Uterus (tissue), 3 donors: ENCODE measurements at regions not wholly inside any gene's neighbourhood (a gene's known extent, or its start where the extent isn't known, plus 50 kb on each side); places are given as distances from the start of the nearest gene placed in this dataset.

Source experiments
- DNase-seq, 2 donors: peaks; one replicate each; pipeline ENCODE4 v3.0.0-alpha.2; 2019 to 2020
- H3K27ac ChIP-seq, 2 donors: fragments of 200-600 bp; sonication (generic); 1 replicate in 1 of 2; 2 replicates in 1 of 2; pipeline ENCODE4 v1.5.1; 2016 to 2018
- H3K27me3 ChIP-seq, 2 donors: fragments of 200-600 bp; sonication (generic); one replicate each; pipeline ENCODE4 v1.5.1; 2018 to 2019; ENCODE audit warnings: control low read depth in 1 of 2
- H3K36me3 ChIP-seq, 2 donors: fragments of 200-600 bp; sonication (generic); one replicate each; pipeline ENCODE4 v1.5.1; 2019; ENCODE audit warnings: control low read depth in 1 of 2
- H3K4me1 ChIP-seq, 2 donors: fragments of 200-600 bp; sonication (generic); one replicate each; pipeline ENCODE4 v1.5.1; 2018 to 2019; ENCODE audit warnings: control low read depth in 1 of 2
- H3K4me3 ChIP-seq, 2 donors: fragments of 200-600 bp; sonication (generic); 1 replicate in 1 of 2; 2 replicates in 1 of 2; pipeline ENCODE4 v1.5.1; 2018 to 2019; ENCODE audit warnings: mild to moderate bottlenecking in 1 of 2
- H3K9me3 ChIP-seq, 2 donors: fragments of 200-600 bp; sonication (generic); one replicate each; pipeline ENCODE4 v1.5.1; 2019; ENCODE audit warnings: control low read depth in 1 of 2
- POLR2A ChIP-seq, 2 donors: fragments of 450-650 bp; IDR thresholded peaks; one replicate each; pipeline ENCODE4 v1.6.1; 2016; ENCODE audit warnings: antibody characterized with exemption in 2 of 2, mild to moderate bottlenecking in 1 of 2, moderate library complexity in 1 of 2
- intact Hi-C: fragments of 100-400 bp; cut with DNase I; formaldehyde crosslinking; loops from one replicate; pipeline ENCODE4 v1.15.1; 2023; ENCODE audit warnings: low total_unique reads
- TF ChIP-seq, protein P1 (sequence below), 4 experiments: fragments of 200-600 bp in 2 of 4; fragments of 450-650 bp in 2 of 4; sonication (generic) in 2 of 4; IDR thresholded peaks; one replicate each; pipeline ENCODE4 v1.5.1; 2016 to 2019; ENCODE audit warnings: antibody characterized with exemption in 4 of 4, mild to moderate bottlenecking in 2 of 4, moderate library complexity in 1 of 4
- donor health status: DM: yes; HTN: yes; CAD: no.

DNA sequence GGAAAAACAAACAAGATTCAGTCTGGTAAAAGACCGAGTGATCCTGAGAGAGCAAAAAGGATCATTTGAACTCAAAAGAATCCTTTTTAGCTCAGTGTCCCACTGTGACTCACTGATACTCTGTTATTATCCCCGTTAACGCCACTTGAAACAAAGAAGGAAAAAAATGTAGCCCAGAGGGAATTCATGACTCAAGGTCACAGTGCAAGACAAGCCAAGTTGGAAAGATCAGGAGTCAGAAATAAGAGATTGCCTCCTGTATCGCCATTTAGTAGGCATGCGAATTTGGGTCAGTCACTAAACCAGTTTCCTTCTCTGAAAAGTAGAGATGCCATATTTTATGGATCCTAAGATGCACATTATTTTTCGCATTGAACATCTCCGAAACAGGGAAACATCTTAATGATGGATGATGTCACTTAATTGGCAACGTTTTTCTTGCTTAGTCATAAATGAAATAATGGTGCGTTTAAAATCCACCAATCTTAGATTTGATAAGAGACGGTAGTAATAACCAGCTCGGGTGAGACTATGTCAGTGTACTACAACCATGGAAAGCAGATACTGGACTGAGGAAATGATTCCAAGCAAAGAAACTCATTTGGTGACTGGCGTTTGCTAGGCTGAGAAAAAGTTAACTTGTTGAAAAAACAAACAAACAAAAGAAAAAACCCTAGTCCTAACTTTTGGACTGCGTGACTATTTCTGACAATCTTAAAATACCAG is 502.0 kb upstream of the CELF2 start:
- no peak overlapping the region for H3K27ac ChIP-seq
- H3K4me3 ChIP-seq: no peak overlapping the region
- intact Hi-C loops: no loop called here
- TF ChIP-seq POLR2A (IDR thresholded peaks at IDR 0.05): no peak
- TF ChIP-seq, protein P1, sequence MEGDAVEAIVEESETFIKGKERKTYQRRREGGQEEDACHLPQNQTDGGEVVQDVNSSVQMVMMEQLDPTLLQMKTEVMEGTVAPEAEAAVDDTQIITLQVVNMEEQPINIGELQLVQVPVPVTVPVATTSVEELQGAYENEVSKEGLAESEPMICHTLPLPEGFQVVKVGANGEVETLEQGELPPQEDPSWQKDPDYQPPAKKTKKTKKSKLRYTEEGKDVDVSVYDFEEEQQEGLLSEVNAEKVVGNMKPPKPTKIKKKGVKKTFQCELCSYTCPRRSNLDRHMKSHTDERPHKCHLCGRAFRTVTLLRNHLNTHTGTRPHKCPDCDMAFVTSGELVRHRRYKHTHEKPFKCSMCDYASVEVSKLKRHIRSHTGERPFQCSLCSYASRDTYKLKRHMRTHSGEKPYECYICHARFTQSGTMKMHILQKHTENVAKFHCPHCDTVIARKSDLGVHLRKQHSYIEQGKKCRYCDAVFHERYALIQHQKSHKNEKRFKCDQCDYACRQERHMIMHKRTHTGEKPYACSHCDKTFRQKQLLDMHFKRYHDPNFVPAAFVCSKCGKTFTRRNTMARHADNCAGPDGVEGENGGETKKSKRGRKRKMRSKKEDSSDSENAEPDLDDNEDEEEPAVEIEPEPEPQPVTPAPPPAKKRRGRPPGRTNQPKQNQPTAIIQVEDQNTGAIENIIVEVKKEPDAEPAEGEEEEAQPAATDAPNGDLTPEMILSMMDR (IDR thresholded peaks at IDR 0.05): no peak
- H3K27me3 ChIP-seq: no peaks in the 10 kb centered on the region
- no peaks in the 10 kb centered on the region for H3K4me1 ChIP-seq
- no peak for DNase-seq
- no peaks in the 10 kb centered on the region for H3K9me3 ChIP-seq
- H3K36me3 ChIP-seq: no peaks in the 10 kb centered on the region

DNA sequence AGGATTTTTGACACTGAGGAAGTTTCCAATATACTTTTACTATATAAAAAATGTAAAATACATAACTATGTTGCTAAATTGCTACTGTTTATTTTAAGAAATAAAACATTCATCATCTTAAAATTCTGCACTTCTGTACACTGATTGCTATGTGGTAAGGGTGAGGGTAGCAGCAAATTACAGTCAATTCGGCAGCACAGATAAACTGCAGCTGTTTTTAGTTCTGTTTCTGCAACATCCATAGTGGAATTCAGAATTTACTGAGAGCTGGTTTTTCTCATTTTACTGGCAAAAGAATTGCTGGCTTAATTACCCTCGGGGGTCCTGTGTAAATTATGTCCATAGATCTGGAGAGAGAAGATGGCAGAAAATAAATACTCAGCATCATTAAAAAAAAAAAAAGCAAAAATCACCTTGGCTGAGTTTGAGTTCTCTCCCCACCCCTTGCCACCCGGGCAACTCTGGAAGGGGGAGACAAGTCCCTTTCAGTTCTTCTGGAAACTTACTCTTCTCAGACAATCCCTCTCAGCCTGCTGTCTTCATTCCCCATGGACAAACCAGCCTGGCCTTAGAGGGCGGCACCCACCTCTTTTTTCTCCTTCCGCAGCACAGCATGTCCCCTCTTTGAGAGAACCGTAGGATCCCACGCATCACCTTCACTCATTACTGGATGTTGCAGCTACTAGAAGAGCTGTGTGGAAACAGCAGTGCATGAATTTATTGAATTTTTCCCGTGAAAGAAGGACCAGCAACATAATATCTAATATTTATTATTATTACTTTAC is 501.1 kb upstream of the CELF2 start:
- intact Hi-C loops: no loop called here
- no peak for DNase-seq

DNA sequence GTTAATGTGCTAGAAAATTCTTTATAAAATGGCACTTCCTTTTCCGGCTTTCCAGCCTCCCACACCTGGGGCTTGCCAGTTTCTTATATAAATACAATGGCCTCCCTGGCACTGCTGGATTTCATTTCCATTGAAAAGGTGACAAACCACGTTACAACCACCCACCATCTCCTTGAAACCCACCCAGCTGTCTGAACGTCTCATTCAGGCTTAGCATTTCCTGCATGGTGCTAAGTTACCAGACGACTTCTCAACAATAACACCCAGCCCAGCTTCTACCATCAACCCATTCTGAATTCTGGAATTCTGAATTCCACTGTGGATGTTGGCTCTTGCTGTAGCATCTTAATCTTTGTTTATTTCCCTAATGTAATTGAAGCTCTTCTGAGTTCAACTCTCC is 499.8 kb upstream of the CELF2 start:
- no peaks in the 10 kb centered on the region for H3K27me3 ChIP-seq
- no peaks in the 10 kb centered on the region for H3K9me3 ChIP-seq

More for the DNA sequence above, 501.1 kb upstream of the CELF2 start:
- H3K27me3 ChIP-seq: no peaks in the 10 kb centered on the region
- TF ChIP-seq, protein P1 (IDR thresholded peaks at IDR 0.05): no peak
- TF ChIP-seq POLR2A (IDR thresholded peaks at IDR 0.05): no peak
- no peak overlapping the region for H3K27ac ChIP-seq
- no peak overlapping the region for H3K4me3 ChIP-seq
- H3K9me3 ChIP-seq: no peaks in the 10 kb centered on the region
- no peaks in the 10 kb centered on the region for H3K4me1 ChIP-seq
- H3K36me3 ChIP-seq: no peaks in the 10 kb centered on the region

DNA sequence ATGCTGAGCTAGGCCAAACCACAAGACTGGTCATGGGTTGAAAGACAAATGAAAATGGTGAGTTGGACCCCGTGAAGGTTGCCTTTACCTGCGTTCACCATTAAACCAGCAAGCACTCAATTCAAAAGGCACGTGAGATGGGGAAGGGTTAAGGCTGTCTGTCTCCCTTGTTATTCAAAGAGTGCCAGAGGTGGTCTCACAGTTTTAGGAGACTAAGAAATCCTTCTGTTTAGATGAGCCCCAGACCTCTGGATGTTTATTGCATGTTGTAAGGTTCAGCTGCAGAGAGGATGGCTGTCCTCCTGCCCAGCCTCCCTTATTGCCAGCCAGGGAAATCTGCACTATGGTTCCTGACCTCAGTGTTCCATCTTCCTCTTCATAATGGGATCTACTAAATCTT is 498.0 kb upstream of the CELF2 start:
- H3K4me1 ChIP-seq: no peaks in the 10 kb centered on the region
- no peaks in the 10 kb centered on the region for H3K9me3 ChIP-seq
- no peaks in the 10 kb centered on the region for H3K27me3 ChIP-seq
- H3K36me3 ChIP-seq: no peaks in the 10 kb centered on the region
- DNase-seq: no peak
- H3K27ac ChIP-seq: no peak overlapping the region
- no peak overlapping the region for H3K4me3 ChIP-seq
- TF ChIP-seq, protein P1 (IDR thresholded peaks at IDR 0.05): no peak
- no peak for TF ChIP-seq POLR2A (IDR thresholded peaks at IDR 0.05)
- intact Hi-C loops: no loop called here

More for the DNA sequence above, 499.8 kb upstream of the CELF2 start:
- no peaks in the 10 kb centered on the region for H3K36me3 ChIP-seq
- no peak for TF ChIP-seq POLR2A (IDR thresholded peaks at IDR 0.05)
- TF ChIP-seq, protein P1 (IDR thresholded peaks at IDR 0.05): no peak
- no peak overlapping the region for H3K4me3 ChIP-seq
- no peak overlapping the region for H3K27ac ChIP-seq
- H3K4me1 ChIP-seq: no peaks in the 10 kb centered on the region
- intact Hi-C loops: no loop called here
- no peak for DNase-seq
